Hypothalamus (tissue), 51 donors: ENCODE measurements at regions not wholly inside any gene's neighbourhood (a gene's known extent, or its start where the extent isn't known, plus 50 kb on each side); places are given as distances from the start of the nearest gene placed in this dataset.
A peak's percentile ranks its signal among the peaks of the same experiment; 100 is the strongest.

Source experiments
- DNase-seq, 51 donors: peaks; one replicate each; lab custom pipeline; 2025; lab: John Stamatoyannopoulos, UW

DNA sequence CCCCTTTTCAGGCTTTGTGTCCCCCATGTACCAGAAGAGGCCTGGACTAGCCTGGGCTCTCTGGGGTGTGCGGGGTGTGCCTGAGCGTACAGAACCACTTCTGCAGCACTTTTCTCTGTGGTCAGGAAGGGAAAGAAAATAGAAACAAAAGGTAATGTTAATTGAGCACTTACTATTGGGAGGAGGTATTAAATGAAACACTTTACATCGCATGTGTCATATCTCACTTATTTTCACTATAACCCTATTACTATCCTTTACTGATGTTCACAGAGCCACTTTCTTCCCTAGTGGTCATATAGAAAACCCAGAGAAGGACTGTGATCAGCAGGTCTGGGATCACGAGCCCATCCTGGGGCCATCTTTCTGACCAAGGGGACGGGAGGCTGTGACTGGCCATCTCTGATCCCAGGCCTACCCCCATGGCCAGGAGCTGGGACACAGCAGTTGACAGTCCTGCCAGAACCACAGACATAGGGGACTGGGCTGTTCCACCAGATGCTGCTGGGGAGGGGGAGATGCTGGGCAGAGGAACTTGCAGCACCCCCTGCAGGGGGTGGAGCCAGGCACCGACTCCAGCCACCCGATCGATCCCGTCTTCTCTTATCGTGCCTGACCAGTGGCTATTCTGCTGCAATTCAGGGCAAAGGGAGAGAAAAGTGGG is 107.6 kb downstream of the VEGFA start:
- DNase-seq, result no peak

GRCh38 chr6:43877036-43877435 is 107.0 kb downstream of the VEGFA start:
- DNase-seq, result no peak

- DNase-seq, result no peak
These were observed 106.6 kb downstream of the VEGFA start for GRCh38 chr6:43876602-43877001.

DNA sequence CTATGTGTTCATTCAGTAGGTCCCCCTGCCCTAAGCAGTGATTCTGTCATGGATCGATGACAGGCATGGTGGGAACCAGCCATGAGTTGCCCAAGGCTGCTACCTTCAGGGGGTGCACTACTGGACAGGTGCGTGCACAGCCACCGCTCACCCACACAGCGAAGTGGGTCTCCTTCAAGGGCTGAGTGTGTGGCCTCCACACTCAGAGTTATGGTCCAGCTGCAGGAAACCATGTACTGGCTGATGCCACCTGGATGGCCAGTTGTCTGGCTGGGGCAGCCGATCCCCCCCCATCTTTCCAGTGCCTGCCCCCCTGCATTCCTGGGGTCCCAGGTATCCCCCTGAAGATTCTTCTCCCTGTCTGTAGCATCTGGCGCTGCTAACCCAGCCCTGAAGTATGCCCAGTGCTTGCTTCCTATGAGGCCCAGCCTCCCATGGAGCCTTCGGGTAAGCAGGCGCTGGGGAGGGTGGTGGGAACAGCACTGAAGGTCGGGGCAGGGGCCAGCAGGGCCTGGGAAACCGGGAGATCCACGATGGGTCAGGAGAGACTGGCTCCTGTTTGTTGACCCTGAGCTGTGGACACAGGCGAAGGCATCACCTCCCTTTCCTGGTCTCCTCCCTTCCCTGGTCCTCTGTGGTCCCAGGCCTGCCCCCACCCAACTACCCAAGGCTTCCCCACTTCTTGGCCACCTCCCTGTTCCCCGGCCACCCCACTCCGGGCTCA is 106.0 kb downstream of the VEGFA start:
- DNase-seq, result no peak

DNA sequence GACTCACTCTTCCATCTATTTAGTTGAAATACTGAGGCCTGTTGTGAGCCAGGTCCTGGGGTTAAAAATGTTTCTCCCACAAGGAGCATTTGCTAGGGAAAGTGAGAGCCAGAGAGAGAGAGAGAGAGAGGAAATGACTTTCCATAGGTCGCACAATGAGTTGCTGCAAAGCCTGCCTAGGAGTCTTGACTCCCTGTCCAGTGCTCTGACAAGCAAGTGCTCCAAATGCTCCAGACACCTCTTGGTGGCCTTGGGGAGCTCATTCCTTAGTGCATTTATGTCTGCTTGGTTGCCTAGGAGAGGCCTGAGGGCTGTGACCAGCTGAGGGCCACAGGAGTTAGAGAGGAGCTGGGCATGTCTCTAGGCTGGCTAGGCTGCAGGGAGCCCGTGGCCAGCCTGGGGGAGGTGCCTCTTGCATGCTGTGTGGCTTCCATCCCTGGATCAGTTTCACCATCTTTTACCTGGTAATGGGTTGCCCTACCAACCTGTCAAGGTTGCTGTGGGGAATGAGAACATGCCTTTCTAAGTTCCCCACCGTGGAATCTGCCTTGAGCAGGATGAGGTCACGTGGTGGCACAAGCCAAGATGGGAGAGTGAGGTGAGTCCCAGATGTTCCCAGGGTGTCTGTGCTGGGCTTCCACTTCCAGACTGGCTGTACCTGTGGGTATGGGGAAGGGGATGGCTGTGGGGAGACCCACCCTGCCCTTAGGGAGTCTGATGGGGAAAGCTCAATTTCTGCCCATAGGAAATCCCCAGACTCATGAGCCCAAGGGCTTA is 105.0 kb downstream of the VEGFA start:
- DNase-seq, result no peak

DNA sequence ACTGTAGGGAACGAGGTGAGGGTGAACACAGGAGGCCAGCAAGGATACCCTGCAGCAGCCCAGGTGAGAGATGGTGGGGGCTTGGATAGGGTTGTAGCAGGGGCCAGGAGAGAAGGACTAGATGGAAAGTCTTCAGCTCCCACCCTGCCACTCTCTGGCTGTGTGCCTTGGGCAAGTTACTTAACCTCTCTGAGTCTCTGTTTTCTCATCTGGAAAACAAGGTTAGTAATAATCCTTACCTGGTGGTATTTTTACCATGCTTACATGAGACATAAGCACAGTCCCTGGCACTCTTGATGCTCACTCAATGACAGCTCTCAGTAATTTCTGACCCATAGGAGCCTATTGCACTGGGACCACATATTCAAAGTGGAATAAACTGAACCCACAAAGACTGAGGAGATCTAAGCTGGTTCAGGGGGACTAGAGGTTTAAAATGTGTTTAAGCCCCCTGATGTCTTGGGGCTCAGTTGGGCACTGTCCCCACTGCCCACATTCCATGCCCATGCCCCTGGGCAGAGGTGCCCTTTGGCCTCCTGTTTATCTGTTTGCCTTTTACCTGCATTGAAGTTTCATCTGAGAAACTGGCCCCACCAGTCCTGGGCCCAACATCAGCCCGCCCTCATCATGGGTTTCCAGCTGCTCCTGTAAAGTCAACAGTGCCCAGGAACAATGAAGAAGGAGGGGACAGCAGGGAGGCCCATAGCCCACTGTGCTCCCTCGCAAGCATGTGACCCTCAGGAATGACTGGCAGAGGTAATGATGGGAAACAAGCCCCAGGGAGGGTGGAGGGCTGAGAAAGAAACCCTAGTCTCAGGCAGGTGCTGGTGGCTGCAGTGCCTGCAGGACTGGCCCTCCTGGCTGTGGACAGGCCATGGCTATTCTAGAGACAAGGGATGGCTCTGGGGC is 104.0 kb downstream of the VEGFA start:
- DNase-seq, result no peak

DNA sequence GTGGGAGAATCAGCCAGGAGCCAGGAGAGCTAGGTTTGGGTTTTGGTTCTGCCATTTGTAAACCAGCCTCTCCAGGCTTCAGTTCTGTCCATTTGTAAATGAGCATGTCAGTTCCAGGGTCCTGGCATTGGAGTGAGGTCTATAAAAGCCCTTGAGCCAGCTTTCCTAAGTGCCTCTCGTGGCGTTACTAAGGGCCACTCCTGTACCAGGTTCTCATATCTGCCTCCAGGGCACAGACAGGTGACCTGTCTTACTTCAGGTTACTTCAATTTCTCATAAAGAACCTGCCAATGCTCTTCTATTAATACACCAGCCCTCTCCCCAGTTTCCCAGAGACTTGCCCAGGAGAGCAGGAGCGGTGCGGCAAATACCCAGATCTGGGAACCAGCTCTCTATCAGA is 101.9 kb downstream of the VEGFA start:
- no peak for DNase-seq

GRCh38 chr6:43871284-43871683 is 101.3 kb downstream of the VEGFA start:
- DNase-seq, result no peak

DNA sequence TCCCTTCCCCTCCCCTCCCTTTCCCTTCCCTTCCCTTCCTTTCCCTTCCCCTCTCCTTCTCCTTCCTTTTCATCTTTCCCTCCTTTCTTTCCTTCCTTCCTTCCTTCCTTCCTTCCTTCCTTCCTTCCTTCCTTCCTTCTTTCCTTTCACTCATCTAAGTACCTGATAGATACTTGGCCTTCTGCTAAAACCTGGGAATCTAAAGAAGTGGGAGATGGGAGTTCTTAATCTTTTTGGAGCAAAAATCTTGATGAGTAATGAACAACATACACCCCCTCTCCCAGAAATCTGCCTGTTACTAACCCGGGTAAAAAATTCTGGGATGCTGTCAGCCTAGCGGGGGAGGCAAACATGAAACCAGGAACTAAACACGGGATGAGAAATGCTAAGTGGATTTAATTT is 100.7 kb downstream of the VEGFA start:
- DNase-seq, result peak in 1 of 51 donors; percentile 35

- DNase-seq, result no peak
These were observed 100.0 kb downstream of the VEGFA start for GRCh38 chr6:43869792-43870659.

- DNase-seq, result peak in 1 of 51 donors; percentile 8
These were observed 99.2 kb downstream of the VEGFA start for GRCh38 chr6:43869079-43869710.

DNA sequence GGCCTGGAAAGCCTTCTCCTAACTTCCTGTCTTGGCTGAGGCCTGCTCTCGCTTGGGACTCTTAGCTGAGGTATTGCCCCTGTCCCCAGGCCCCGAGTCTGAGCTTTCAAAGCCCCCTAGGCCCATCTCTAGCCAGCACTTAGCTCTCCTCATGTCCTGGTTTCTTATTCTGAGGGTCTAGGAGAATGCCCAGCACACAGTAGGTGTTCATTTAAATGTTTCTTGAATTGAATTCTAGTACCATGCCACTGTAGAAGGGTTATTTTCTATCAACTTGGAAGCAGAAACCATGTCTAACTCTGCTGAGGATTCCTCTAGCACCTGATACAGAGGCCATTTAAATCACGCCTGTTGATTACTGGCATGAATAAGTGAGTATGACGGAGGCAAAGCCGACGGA is 98.5 kb downstream of the VEGFA start:
- DNase-seq, result no peak

DNA sequence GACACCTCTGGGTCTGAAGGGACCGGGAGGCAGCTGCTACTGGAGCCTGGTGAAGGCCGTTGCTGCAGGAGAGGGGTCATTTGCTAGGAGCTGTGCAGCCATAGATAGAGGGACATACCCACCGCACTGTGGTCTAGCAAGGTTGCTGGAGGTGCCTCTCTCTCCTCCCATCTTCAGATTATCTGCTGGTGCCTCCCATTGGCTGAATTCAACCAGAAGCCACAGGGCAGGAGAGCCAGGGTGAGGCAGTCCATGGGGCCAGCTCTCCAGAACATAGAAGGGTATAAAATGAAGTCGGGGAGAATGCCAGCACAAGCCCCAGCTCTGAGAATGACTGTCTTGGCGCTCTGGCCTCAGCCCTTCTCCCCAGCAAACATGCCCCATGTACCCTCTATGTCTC is 98.0 kb downstream of the VEGFA start:
- no peak for DNase-seq

DNA sequence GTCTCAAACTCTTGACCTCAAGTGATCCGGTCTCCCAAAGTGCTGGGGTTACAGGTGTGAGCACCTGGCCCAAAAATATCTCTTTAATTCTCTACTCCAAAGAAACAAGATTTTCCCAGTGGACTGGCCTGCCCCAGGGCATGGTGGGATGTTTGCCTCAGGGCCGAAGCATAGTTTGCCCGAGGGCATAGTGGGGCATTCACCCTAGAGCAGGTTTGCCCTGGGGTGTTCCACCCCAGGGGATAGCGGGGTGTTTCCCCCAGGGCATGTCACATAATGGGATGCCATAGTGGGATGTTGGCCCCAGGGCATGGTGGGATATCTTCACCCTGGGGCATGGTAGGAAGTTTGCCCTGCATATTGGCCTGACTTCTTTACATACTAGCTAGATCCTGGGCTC is 97.2 kb downstream of the VEGFA start:
- no peak for DNase-seq

DNA sequence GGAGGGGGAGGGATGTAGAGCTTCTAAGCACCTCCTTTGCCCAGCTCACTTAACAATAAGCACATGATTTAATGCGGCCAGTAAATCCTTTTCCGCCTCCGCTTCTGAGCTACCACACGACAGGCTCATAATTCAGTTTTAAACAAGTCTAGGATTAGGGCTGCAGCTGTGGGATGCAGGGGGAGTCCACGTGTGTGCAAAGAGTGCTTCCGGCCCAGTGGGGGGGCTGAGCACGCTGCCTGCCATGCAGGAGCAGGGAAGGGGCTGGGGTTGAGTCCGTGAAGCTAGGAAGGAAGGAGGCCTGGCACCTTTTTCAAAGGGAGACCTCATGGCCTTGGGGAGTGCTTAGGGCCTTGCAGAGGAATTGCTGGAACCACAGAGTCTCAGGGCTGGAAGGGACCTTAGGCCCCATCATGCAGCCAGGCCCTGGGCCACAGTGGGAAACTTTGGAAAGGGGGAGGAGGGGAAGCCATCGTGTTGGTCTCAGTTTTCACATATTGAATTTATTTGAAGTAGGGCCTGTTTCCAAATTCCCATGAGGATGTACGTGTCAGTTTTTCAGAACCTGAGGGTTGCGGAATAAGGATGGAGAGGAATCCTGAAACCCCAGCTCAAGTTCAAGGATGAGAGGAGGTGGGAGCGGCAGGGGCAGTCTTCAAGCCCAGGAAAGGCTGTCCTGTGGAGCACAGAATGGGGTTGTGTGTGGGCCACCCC is 96.1 kb downstream of the VEGFA start:
- DNase-seq, result no peak

DNA sequence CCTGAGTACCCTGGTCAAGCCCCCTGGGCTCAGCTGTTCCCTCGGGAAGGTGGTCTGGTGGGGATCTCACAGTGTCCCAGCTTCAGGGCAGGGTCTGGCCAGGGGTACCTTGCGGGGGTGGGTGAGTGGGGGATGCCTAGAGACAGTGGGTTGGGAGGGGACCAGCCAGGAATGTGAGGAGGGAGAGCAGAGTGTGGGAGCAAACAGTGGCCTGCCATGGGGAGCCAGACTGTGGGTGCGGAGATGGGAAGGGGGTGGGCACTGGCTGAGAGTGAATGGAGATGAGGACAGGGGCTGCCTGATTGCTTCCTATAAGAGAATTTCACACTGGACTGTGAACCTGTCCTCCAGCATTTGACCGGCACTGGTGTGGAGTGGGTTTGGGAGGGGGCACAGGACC is 95.1 kb downstream of the VEGFA start:
- DNase-seq, result no peak

DNA sequence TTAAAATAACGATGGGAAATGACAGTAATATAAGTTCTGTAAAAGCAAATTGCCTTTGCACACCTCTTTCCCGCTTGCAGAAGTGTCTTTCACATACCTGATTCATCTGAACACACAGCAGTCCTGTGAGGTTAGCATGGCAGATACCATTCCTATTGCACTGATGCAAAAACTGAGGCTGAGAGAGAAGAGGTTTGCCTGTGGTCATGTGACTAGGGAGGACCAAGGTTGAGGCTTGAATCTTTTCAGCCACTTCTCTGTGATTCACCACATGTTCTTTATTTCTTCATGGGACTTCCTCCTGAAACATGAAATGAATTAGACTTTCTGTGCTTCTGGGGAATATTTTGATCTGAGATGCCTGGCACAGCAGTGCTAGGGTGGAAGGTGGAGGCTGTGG is 92.9 kb downstream of the VEGFA start:
- DNase-seq, result no peak

- no peak for DNase-seq
These were observed 91.3 kb downstream of the VEGFA start for GRCh38 chr6:43861212-43861894.
